B cell (primary cell): ENCODE measurements at regions not wholly inside any gene's neighbourhood (a gene's known extent, or its start where the extent isn't known, plus 50 kb on each side); places are given as distances from the start of the nearest gene placed in this dataset.

Experiments used
- ATAC-seq: fragments of 200-7000 bp; cut with Tn5 transposase; one replicate; pipeline ENCODE4 v1.10.0; 2021; ENCODE audit warnings: low read depth, mild to moderate bottlenecking, moderate number of reproducible peaks, moderate library complexity
- CTCF ChIA-PET: fragments of 350-600 bp; sonication (Branson Sonifier 250); formaldehyde crosslinking; loops from one replicate; lab custom pipeline; 2021; ENCODE audit warnings: antibody characterized with exemption, inconsistent platforms; lab: Charles Lee
- POLR2A ChIA-PET: fragments of 350-600 bp; sonication (Branson Sonifier 250); formaldehyde crosslinking; loops from one replicate; lab custom pipeline; 2021; ENCODE audit warnings: antibody characterized with exemption; lab: Charles Lee
- DNase-seq: peaks from one replicate; pipeline ENCODE4 v3.0.0; 2013
- H2AFZ ChIP-seq: 2 replicates; pipeline ENCODE4 v1.6.1; 2012; ENCODE audit warnings: mild to moderate bottlenecking, low read depth, low read length; ENCODE audit not compliant: insufficient read depth, poor library complexity, severe bottlenecking
- H3K27ac ChIP-seq, 2 donors: 1 replicate in 1 of 2; 2 replicates in 1 of 2; pipeline ENCODE4 v1.5.1; 2012 to 2013; ENCODE audit warnings: low read length in 2 of 2, mild to moderate bottlenecking in 2 of 2, moderate library complexity in 1 of 2
- H3K27me3 ChIP-seq, 4 experiments: fragments of 200-600 bp in 1 of 4; sonication (generic) in 1 of 4; replicated peaks in 1 of 4; 1 replicate in 2 of 4; 2 replicates in 2 of 4; pipeline versions ENCODE4 v1.6.1 to v1.7.0; 2013 to 2016; ENCODE audit warnings: low read length in 3 of 4, mild to moderate bottlenecking in 2 of 4, mixed read lengths in 1 of 4, moderate library complexity in 1 of 4; ENCODE audit not compliant: insufficient read depth in 4 of 4, control insufficient read depth in 3 of 4; ENCODE audit errors: control extremely low read depth in 1 of 4
- H3K36me3 ChIP-seq, 2 experiments: replicated peaks in 1 of 2; 1 replicate in 1 of 2; 2 replicates in 1 of 2; pipeline versions ENCODE4 v1.6.1 to v1.7.1; 2013; ENCODE audit warnings: low read length in 1 of 2; ENCODE audit not compliant: insufficient read depth in 2 of 2, control insufficient read depth in 1 of 2; ENCODE audit errors: control extremely low read depth in 1 of 2, extremely low read depth in 1 of 2
- H3K4me1 ChIP-seq, 2 donors: fragments of 200-600 bp in 1 of 2; sonication (generic) in 1 of 2; 1 replicate in 1 of 2; 2 replicates in 1 of 2; pipeline versions ENCODE4 v1.5.1 to v1.6.1; 2013 to 2017; ENCODE audit warnings: low read length in 2 of 2; ENCODE audit not compliant: control insufficient read depth in 2 of 2, insufficient read depth in 2 of 2
- H3K4me2 ChIP-seq: replicated peaks from 2 replicates; pipeline ENCODE3; 2012; ENCODE audit warnings: mild to moderate bottlenecking, low read depth, low read length; ENCODE audit not compliant: poor library complexity, severe bottlenecking
- H3K4me3 ChIP-seq, 5 experiments: fragments of 200-600 bp in 1 of 5; sonication (generic) in 1 of 5; 1 replicate in 3 of 5; 2 replicates in 2 of 5; pipeline versions ENCODE4 v1.5.1 to v1.7.0; 2011 to 2016; ENCODE audit warnings: low read length in 4 of 5, mild to moderate bottlenecking in 4 of 5, low read depth in 2 of 5, control low read depth in 1 of 5, moderate library complexity in 1 of 5; ENCODE audit not compliant: insufficient read depth in 1 of 5; ENCODE audit errors: control extremely low read depth in 1 of 5, extremely low read depth in 1 of 5
- H3K79me2 ChIP-seq: fragments of 200-600 bp; sonication (generic); one replicate; pipeline ENCODE4 v1.6.0; 2016; ENCODE audit warnings: low read length; ENCODE audit not compliant: control insufficient read depth, insufficient read depth
- H3K9ac ChIP-seq: fragments of 200-600 bp; sonication (generic); 2 replicates; pipeline ENCODE4 v1.6.1; 2017; ENCODE audit warnings: mild to moderate bottlenecking, low read length, moderate library complexity
- H3K9me3 ChIP-seq, 3 donors: one replicate each; pipeline versions ENCODE4 v1.6.1 to v1.7.1; 2013; ENCODE audit warnings: low read length in 2 of 3; ENCODE audit not compliant: control insufficient read depth in 2 of 3, insufficient read depth in 1 of 3; ENCODE audit errors: control extremely low read depth in 1 of 3
- H4K20me1 ChIP-seq: 2 replicates; pipeline ENCODE4 v1.6.0; 2012; ENCODE audit warnings: mild to moderate bottlenecking, low read length; ENCODE audit not compliant: insufficient read depth, control insufficient read depth, poor library complexity, severe bottlenecking
- H3K27ac Mint-ChIP-seq: one replicate; pipeline ENCODE4 v1.8.0; 2021; ENCODE audit warnings: mixed read lengths
- H3K27me3 Mint-ChIP-seq: one replicate; pipeline ENCODE4 v1.8.0; 2021; ENCODE audit warnings: mixed read lengths
- H3K4me1 Mint-ChIP-seq: one replicate; pipeline ENCODE4 v1.8.0; 2021; ENCODE audit warnings: mixed read lengths
- H3K4me3 Mint-ChIP-seq: one replicate; pipeline ENCODE4 v1.8.0; 2021; ENCODE audit warnings: mixed read lengths
- H3K9me3 Mint-ChIP-seq: one replicate; pipeline ENCODE4 v1.8.0; 2022; ENCODE audit warnings: mixed read lengths; ENCODE audit not compliant: insufficient read depth
- EZH2 ChIP-seq: IDR thresholded peaks from 2 replicates; pipeline ENCODE4 v1.6.1; 2012; ENCODE audit warnings: borderline replicate concordance, low read depth, mild to moderate bottlenecking, moderate library complexity, low read length; ENCODE audit not compliant: insufficient read depth, poor library complexity, severe bottlenecking
- WGBS: methylation state at CpG from one replicate; pipeline ENCODE4 v1.1.5; 2013; ENCODE audit warnings: missing lambda C conversion rate; ENCODE audit not compliant: insufficient coverage; 5-methylcytosine and 5-hydroxymethylcytosine counted together
- intact Hi-C: fragments of 100-400 bp; cut with micrococcal nuclease; formaldehyde crosslinking; loops from one replicate; pipeline ENCODE4 v1.10.0; 2022
- TF ChIP-seq, protein P1 (sequence below): fragments of 200-600 bp; IDR thresholded peaks from one replicate; pipeline ENCODE4 v1.8.0; 2022; ENCODE audit warnings: antibody characterized with exemption, mild to moderate bottlenecking

DNA sequence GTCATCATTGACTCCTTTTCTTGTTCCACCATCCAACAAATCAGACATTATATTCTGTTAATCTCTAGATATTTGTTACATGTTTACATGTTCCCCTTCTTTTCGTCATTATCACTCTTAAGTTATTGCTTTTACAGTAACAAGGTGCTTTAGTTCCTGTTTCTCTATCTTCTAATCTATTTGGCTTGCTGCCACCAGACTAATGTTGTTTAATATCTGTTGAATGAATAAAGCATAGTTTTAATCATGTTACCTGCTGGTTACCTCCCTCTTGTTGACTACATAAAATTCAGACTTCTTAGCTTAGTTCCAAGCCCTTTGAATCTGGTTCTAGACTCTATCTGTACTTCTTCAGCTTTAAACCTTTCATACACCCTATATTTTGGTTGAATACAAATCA lies 129.8 kb upstream of the TRIM2 start:
- TF ChIP-seq, protein P1, sequence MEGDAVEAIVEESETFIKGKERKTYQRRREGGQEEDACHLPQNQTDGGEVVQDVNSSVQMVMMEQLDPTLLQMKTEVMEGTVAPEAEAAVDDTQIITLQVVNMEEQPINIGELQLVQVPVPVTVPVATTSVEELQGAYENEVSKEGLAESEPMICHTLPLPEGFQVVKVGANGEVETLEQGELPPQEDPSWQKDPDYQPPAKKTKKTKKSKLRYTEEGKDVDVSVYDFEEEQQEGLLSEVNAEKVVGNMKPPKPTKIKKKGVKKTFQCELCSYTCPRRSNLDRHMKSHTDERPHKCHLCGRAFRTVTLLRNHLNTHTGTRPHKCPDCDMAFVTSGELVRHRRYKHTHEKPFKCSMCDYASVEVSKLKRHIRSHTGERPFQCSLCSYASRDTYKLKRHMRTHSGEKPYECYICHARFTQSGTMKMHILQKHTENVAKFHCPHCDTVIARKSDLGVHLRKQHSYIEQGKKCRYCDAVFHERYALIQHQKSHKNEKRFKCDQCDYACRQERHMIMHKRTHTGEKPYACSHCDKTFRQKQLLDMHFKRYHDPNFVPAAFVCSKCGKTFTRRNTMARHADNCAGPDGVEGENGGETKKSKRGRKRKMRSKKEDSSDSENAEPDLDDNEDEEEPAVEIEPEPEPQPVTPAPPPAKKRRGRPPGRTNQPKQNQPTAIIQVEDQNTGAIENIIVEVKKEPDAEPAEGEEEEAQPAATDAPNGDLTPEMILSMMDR = no peak
- no peak for TF ChIP-seq EZH2
- CTCF ChIA-PET = interaction anchor here (1.1 to 1.9 kb wide), 4 partner anchors 9 to 228 kb away, joined by 3 to 14 read pairs (median 4); no protein-coding TSS in a partner anchor
- peak overlapping the region; percentile 17 for H2AFZ ChIP-seq
- ATAC-seq (no peak), DNase-seq (no peak)
- intact Hi-C loops = no loop called here
- no peak overlapping the region for H3K27ac ChIP-seq
- Mint-ChIP-seq H3K4me3 (no peak overlapping the region), H3K27ac (no peak overlapping the region), H3K27me3 (no peaks in the 10 kb centered on the region), H3K9me3 (peaks cover 3% of the 10 kb centered on the region), H3K4me1 (peaks cover 12% of the 10 kb centered on the region)
- H3K9me3 ChIP-seq = peaks cover 0 to 2% (median 0%) of the 10 kb centered on the region in 3 donors
- WGBS = no CpG with 5 or more reads among the region's 1 CpG
- H3K36me3 ChIP-seq = no peaks in the 10 kb centered on the region
- H3K9ac ChIP-seq = no peak overlapping the region
- no peak overlapping the region for H3K4me2 ChIP-seq
- no peaks in the 10 kb centered on the region for H3K27me3 ChIP-seq
- H3K4me1 ChIP-seq = no peaks in the 10 kb centered on the region
- H4K20me1 ChIP-seq = no peaks in the 10 kb centered on the region
- H3K79me2 ChIP-seq = no peaks in the 10 kb centered on the region
- POLR2A ChIA-PET = no interaction called here
- no peak overlapping the region for H3K4me3 ChIP-seq

DNA sequence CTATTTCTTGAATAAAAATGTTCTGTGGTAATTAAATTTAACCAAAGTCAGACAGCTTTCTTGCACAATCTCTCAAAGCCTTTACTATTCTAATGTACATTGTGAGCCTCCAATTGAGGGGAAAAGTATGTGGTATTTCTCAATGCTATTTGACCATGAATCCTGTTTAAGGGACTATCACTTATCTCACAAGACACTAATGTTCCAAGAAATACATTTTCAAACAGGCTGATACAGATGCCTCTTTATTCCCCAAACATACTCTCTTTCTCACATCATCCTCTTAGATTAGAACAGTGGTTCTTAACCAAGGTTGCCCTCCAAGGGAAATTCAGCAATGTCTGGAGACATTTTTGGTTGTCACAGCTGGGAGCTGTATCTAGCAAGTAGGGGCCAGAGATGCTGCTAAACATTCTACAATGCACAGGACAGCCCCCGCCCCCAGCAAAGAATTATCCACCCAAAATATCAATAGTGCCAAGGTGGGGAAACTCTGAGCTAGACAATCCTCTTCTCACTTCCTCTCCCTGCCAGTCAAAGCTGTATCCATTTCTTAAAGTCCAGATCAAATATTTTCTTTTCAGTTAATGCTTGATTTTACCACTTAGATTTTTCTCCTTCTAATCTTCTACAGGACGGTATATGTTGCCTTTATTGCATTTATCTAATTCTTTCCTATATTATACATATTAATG lies 129.2 kb upstream of the TRIM2 start:
- Histone ChIP-seq H3K4me1 (no peaks in the 10 kb centered on the region), H4K20me1 (no peaks in the 10 kb centered on the region), H3K9ac (no peak overlapping the region), H3K27me3 (no peaks in the 10 kb centered on the region), H3K9me3 (peaks cover 0 to 2% (median 0%) of the 10 kb centered on the region in 3 donors), H3K27ac (no peak overlapping the region), H3K4me3 (no peak overlapping the region), H3K36me3 (no peaks in the 10 kb centered on the region), H3K79me2 (no peaks in the 10 kb centered on the region), H3K4me2 (no peak overlapping the region), H2AFZ (no peak overlapping the region)
- Mint-ChIP-seq H3K27me3 (no peaks in the 10 kb centered on the region), H3K4me1 (peaks cover 12% of the 10 kb centered on the region), H3K9me3 (peaks cover 3% of the 10 kb centered on the region), H3K27ac (no peak overlapping the region), H3K4me3 (no peak overlapping the region)
- WGBS = 67% methylated on average over 1 of the region's 2 CpGs
- ChIA-PET POLR2A (no interaction called here), CTCF (interaction anchor here (0.9 to 1.9 kb wide), 5 partner anchors 8 to 228 kb away, joined by 3 to 14 read pairs (median 3); no protein-coding TSS in a partner anchor)
- intact Hi-C loops = no loop called here
- ATAC-seq = no peak
- DNase-seq = no peak
- TF ChIP-seq EZH2 = no peak
- TF ChIP-seq, protein P1 = no peak
